HG02678 (cell line): ENCODE measurements at regions not wholly inside any gene's neighbourhood (a gene's known extent, or its start where the extent isn't known, plus 50 kb on each side); places are given as distances from the start of the nearest gene placed in this dataset.
"Not testable (repeated sequence)": the region's sequence is repeated elsewhere in the genome, so short reads cannot be mapped to it uniquely, and the experiment has no call there.

Source experiments
- ATAC-seq: cut with Tn5 transposase; IDR thresholded peaks from one replicate; pipeline ENCODE4 v1.9.1; 2021; ENCODE audit warnings: mild to moderate bottlenecking, moderate library complexity; ENCODE audit not compliant: unreplicated experiment

GRCh38 chr5:123709422-123709821 is 197.4 kb downstream of the CSNK1G3 start:
- no peak for ATAC-seq

DNA sequence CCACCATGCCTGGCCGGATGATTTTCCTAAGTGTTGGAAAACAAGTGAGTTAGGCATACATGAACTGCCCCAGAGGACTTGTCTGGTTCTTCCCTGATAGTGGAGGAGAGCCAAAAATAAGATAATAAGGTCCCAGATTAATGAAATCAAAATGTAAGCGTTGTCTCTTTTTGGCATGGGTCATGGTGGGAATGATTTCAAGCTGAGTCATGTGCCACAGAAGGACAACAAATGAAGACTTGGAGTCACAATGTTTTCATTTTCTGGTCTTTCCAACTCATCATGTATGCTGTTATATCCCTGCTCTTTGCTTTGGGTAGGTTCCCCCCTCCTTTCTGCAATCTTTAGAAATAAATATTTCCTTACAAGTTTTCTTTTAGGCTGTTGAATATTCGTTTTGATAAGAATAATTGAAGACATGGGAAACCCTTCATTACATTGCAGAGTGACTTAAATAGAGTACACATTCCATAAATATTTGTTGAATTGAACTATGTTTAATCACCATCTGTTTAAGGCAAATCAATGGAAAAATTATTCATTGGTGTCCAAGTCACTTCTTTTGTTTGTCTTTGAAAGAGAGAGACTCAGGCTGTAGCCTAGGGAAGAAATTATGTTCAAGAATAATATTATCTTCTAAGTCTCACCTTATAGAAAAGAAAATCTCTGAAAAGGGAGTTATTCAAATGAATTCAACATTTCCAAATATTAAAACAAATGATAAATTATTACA is 196.3 kb downstream of the CSNK1G3 start:
- ATAC-seq: no peak

- no peak for ATAC-seq
Observed at GRCh38 chr5:123706531-123706930, 194.6 kb downstream of the CSNK1G3 start.

DNA sequence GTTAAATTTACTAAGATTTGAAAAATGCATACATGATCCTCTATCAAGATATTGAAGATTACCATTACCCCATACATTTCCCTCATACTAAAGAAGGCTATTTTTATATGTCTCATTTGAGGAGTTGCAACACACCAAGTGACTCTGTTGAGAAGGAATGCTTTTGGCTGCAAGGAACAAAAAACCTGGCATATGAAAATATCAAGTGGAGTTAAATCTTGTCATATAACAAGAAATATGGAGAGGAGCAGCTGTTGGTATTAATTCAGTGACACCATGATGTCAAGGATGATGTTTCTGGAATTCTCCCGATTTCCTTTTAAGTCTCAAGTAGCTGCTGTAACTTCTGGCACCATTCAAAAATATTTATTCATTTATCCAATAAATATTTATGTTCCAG is 193.8 kb downstream of the CSNK1G3 start:
- no peak for ATAC-seq

GRCh38 chr5:123701511-123702200 is 189.7 kb downstream of the CSNK1G3 start:
- no peak for ATAC-seq

DNA sequence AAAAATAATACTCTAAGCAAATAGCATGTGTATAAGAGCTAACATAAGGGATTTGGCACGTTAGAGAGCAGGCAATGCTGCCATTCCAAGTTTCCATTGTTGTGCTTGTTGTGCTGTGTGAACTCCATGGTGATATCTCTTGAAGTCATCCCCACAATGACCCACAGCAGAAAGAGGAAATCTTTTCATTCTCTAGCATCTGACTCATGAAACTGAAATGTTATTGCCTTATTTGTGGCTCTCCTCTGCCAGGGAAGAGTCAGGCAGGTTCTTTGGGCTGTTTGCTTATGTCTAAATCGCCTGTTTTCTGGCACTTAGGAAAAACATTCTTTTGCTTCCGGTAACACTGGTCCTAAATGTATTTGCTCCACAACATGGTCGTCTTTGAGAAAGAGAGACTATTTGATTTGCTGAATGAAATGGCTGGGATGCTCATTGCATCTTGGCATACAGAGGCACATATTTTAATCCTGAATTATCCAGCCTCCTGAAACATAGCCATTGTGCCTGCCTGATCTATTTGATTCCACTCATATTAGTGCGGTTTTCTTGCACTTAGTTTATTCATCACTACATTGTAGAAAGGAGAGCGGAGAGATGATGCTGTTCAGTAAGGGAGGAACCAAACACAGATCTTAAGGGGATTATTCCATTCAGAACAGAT is 188.8 kb downstream of the CSNK1G3 start:
- ATAC-seq: no peak

DNA sequence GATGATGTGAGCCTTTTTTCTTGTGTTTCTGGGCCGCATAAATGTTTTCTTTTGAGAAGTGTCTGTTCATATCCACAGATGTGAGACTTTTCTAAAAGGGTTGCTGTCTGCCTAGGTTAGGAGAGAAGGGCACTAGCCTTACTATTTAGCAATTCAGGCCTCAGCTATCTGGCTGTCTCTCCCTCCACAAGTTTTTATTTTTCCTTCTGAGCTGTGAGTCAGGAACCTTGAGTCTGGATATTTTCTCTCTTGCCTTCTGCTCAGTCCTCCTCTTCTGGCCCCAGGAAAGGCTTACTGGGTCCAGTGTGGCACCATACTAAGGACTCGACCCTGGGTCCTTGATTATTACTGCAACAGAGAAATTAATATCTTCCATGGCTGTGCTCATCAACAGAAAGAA is 187.6 kb downstream of the CSNK1G3 start:
- no peak for ATAC-seq

DNA sequence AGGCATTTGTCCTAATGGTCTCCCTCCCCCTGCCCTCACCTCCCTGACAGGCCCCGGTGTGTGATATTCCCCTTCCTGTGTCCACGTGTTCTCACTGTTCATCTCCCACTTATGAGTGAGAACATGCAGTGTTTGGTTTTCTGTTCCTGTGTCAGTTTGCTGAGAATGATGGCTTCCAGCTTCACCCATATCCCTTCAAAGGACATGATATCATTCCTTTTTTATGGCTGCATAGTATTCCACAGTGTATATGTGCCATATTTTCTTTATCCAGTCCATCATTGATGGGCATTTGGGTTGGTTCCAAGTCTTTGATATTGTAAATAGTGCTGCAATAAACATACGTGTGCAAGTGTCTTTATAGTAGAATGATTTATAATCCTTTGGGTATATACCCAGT is 187.0 kb downstream of the CSNK1G3 start:
- ATAC-seq: not testable (repeated sequence)

- ATAC-seq: no peak
Observed at GRCh38 chr5:123696921-123697341, 185.0 kb downstream of the CSNK1G3 start.

DNA sequence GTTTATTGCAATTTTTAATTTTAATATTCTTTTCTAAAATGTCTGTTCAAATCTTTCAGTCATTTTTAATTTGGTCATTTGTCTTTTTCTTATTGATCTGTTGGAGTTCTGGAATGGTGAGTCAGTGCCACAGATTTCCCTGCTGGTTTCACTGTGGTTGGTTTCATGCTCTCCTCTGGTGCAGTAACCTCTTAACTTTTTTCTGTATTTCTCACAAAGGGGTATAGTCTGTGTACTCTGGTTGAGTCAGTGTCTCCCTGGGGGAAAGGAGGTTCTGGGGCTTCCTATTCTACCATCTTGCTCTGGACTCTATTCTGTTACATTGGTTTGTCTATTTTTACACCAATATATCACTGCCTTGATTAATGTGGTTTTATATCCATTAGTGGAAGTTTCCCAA is 178.8 kb downstream of the CSNK1G3 start:
- ATAC-seq: no peak

- no peak for ATAC-seq
Observed at GRCh38 chr5:123681061-123681460, 169.1 kb downstream of the CSNK1G3 start.

DNA sequence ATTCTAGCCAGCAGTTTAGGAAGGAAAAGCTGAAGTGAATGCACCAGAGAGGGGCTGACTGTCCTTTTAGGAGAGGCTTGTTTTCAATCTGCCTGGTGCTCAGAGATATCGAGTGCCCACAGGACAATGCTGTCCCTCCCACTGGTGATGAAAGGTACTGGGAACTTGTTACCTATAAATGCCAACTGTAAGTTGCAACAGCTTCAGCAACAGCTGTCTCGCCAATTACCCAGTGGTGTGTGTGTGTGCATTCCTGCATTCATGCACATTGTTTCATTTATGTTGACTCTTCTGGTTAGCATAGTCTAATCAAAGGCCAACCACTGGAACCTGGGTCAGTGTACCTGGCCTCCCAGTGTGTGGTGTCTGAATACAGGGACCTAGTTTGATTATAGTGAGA is 161.1 kb downstream of the CSNK1G3 start:
- no peak for ATAC-seq

DNA sequence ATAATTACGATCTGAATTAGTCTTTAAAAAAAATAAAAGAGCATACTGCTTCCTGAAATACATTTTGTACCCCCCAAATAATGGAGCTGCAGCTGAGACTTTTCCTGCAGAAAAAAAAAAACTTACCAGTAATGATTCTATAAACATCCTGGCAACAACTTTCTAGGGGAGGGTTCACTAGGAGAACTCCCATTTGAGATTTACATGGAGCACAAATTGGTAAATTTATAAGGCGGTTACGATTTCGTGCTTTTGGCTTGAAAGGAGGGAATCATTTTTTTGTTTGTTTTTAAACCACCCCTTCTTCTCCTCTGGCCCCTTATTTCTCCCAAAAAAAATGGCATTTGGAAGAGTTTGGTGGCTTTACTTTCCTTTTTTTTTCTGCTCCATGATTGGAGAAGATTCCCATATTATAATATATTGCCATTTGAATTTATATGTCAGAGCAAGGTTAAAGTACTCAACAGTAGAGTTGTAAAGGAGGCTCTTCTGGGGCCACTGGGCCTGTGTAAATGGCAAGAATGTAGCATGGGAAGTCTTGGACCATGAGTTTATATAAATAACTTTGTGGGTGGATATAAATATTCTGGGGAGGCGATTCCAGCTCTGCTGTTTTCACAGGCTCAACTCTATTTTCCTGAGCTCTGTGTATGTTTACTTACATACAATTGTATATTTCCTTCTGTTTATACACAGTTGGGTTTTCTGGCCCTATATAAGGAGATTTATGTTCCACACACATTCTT is 159.9 kb downstream of the CSNK1G3 start:
- no peak for ATAC-seq

DNA sequence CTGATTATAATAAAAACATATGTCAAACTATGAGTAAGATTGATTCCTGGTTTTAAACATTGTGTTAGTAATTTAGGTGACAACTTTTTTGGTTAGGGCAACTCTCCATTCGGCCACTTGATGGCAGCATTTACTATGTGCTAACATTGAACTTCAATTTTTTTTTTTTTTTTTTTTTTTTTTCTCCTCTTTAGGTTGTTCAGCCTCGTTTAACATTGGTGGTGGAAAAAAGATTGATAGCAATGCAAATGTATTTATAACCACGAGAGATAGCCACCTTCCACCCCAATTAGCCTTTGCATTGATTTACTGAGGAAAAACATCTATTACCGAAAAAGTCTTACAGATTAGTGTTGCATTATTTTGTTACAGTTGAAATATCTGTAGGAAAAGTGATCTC is 159.1 kb downstream of the CSNK1G3 start:
- no peak for ATAC-seq
